Chondrocyte (in vitro differentiated cells): ENCODE measurements at regions not wholly inside any gene's neighbourhood (a gene's known extent, or its start where the extent isn't known, plus 50 kb on each side); places are given as distances from the start of the nearest gene placed in this dataset.

Source experiments
- DNase-seq: peaks from one replicate; pipeline ENCODE4 v3.0.0; 2021; ENCODE audit warnings: mixed read lengths, low spot score
- H3K27ac Mint-ChIP-seq: one replicate; pipeline ENCODE4 v1.8.0; 2021; ENCODE audit warnings: mild to moderate bottlenecking, moderate library complexity, mixed read lengths; ENCODE audit not compliant: unreplicated experiment
- H3K27me3 Mint-ChIP-seq: 2 replicates; pipeline ENCODE4 v1.8.0; 2021; ENCODE audit warnings: low read depth, mixed read lengths
- H3K36me3 Mint-ChIP-seq: 2 replicates; pipeline ENCODE4 v1.8.0; 2021; ENCODE audit warnings: low read depth, mixed read lengths
- H3K4me1 Mint-ChIP-seq: 2 replicates; pipeline ENCODE4 v1.8.0; 2021; ENCODE audit warnings: low read depth, mild to moderate bottlenecking, mixed read lengths
- H3K4me3 Mint-ChIP-seq: one replicate; pipeline ENCODE4 v1.8.0; 2021; ENCODE audit warnings: mild to moderate bottlenecking, moderate library complexity, mixed read lengths; ENCODE audit not compliant: unreplicated experiment
- H3K9me3 Mint-ChIP-seq: 2 replicates; pipeline ENCODE4 v1.8.0; 2021; ENCODE audit warnings: low read depth, mixed read lengths
- TF ChIP-seq, protein P1 (sequence below): fragments of 200-600 bp; sonication (generic); IDR thresholded peaks from 2 replicates; pipeline ENCODE4 v1.5.0; 2021; ENCODE audit warnings: antibody characterized with exemption, mild to moderate bottlenecking, moderate library complexity

DNA sequence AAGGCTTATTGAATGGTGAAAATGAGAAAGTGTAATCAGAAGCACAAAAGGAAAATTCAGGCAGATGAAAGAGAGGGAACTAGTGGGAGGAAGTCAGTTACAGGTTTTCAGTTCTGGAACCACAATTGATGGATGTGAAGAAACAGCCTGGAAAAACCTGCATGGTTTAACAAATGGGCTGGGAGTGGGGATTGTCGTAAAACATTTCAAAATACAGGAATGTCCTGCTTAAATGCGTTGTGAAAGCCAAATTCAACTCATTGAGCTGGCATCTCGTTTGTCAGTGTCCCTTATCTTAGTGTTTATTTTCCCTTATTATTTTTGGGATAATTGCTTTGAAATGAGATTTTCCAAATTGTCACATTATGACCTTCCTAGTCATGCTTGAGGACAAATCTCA is 106.5 kb upstream of the RFC3 start:
- no peaks in the 10 kb centered on the region for H3K27me3 Mint-ChIP-seq
- TF ChIP-seq, protein P1, sequence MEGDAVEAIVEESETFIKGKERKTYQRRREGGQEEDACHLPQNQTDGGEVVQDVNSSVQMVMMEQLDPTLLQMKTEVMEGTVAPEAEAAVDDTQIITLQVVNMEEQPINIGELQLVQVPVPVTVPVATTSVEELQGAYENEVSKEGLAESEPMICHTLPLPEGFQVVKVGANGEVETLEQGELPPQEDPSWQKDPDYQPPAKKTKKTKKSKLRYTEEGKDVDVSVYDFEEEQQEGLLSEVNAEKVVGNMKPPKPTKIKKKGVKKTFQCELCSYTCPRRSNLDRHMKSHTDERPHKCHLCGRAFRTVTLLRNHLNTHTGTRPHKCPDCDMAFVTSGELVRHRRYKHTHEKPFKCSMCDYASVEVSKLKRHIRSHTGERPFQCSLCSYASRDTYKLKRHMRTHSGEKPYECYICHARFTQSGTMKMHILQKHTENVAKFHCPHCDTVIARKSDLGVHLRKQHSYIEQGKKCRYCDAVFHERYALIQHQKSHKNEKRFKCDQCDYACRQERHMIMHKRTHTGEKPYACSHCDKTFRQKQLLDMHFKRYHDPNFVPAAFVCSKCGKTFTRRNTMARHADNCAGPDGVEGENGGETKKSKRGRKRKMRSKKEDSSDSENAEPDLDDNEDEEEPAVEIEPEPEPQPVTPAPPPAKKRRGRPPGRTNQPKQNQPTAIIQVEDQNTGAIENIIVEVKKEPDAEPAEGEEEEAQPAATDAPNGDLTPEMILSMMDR = no peak
- H3K9me3 Mint-ChIP-seq = peaks cover 13% of the 10 kb centered on the region
- no peak for DNase-seq
- H3K27ac Mint-ChIP-seq = no peak overlapping the region
- H3K36me3 Mint-ChIP-seq = peaks cover 8% of the 10 kb centered on the region
- no peaks in the 10 kb centered on the region for H3K4me1 Mint-ChIP-seq
- H3K4me3 Mint-ChIP-seq = no peak overlapping the region

DNA sequence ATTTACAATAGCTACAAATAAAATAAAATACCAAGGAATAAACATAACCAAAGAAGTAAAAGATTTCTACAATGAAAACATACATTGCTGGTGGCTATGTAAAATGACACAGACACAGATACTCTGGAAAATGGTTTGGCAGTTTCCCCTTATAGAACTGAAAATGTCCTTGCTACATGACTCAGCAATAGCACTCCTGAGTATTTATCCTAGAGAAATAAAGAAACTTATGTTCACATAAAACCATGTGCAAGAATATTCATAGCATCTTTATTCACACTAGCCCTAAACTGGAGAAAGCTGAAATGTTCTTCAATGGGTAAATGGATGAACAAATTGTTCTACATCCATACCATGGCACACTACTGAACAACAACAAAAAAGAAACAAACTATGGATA is 100.2 kb upstream of the RFC3 start:
- Mint-ChIP-seq H3K4me3 (no peak overlapping the region), H3K4me1 (peaks cover 36% of the 10 kb centered on the region), H3K27me3 (no peaks in the 10 kb centered on the region), H3K9me3 (peaks cover 17% of the 10 kb centered on the region), H3K36me3 (peaks cover 1% of the 10 kb centered on the region), H3K27ac (peak overlapping the region; percentile 6)
- DNase-seq = no peak
- TF ChIP-seq, protein P1 = no peak

DNA sequence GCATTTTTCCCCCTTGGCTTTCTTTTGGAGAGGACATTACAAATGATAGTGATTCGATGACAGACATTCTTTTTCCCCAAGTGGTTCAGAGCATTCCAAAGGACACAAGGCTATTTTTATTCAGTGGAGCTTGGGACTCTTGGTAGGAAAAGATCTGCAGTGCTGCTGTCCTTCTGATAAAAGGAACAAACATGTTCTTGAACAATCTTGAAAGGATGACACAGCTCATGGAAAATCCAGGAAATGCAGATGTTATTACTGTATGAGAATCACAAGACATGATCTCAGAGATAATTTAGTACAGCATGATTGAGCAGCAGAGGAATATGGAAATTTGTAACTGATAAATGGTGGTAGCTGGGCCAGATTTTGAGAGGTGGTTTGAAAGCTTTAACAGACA is 96.2 kb upstream of the RFC3 start:
- Mint-ChIP-seq H3K27ac (peak overlapping the region; percentile 49), H3K4me3 (no peak overlapping the region), H3K27me3 (no peaks in the 10 kb centered on the region), H3K9me3 (peaks cover 12% of the 10 kb centered on the region), H3K36me3 (no peaks in the 10 kb centered on the region), H3K4me1 (peaks cover 47% of the 10 kb centered on the region)
- DNase-seq = no peak
- TF ChIP-seq, protein P1 = no peak

DNA sequence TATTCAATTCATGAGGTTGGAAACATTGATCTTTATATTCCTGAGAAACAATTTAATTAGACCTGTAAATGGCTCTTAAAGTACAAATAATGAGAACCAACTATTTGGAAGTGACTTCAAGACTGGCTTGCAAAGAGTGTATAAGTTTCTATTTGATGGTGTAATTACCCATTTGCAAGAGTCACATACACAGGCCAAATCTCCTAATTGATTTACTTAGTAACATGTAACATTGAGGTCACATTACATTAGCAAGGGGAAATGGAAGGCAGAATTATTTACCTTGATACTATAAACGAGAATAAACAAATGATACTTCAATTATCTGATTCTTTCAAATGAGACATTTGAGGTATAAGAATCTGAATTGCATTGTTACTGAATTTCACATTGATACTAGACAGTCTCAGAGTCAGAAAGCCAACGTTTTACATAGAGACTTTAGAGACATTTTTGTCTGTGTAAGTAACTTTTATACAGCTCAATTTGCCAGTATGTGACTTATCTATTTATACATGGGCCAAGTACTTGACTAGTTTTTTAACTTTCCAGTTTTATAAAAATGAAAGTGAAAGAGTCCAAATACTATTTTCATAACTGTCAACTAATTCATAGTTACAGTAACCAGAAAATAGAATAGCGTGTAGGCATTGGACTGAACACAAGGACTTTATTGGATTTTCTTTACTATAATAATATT is 95.6 kb upstream of the RFC3 start:
- H3K9me3 Mint-ChIP-seq = peaks cover 12% of the 10 kb centered on the region

DNA sequence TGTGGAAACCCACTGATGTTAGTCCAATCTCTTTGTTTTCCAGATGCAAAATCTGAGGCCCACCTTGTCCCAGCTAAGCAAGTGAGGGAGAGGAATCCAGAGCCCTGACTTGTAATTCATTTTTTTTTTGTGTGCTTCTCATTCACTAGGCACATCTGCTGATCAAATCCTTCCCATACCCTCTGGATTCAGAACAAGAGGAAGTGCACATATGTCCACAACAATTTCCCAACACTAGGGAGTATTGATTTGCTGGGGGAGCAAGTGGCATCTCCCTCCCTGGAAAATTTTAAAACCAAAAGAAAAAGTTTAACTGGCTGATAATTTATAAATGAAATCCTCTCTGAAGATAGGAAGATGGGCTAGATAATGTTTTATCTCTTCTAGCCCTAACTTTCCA is 94.6 kb upstream of the RFC3 start:
- Mint-ChIP-seq H3K27me3 (no peaks in the 10 kb centered on the region), H3K27ac (peak overlapping the region; percentile 74), H3K9me3 (peaks cover 9% of the 10 kb centered on the region), H3K36me3 (no peaks in the 10 kb centered on the region), H3K4me1 (peaks cover 40% of the 10 kb centered on the region), H3K4me3 (no peak overlapping the region)
- no peak for DNase-seq
- TF ChIP-seq, protein P1 = no peak

More for the DNA sequence above, 95.6 kb upstream of the RFC3 start:
- H3K36me3 Mint-ChIP-seq = no peaks in the 10 kb centered on the region
- DNase-seq = no peak
- H3K27ac Mint-ChIP-seq = peak overlapping the region; percentile 74
- TF ChIP-seq, protein P1 = no peak
- peaks cover 45% of the 10 kb centered on the region for H3K4me1 Mint-ChIP-seq
- no peaks in the 10 kb centered on the region for H3K27me3 Mint-ChIP-seq
- no peak overlapping the region for H3K4me3 Mint-ChIP-seq
